HUES48 (cell line): ENCODE measurements at regions not wholly inside any gene's neighbourhood (a gene's known extent, or its start where the extent isn't known, plus 50 kb on each side); places are given as distances from the start of the nearest gene placed in this dataset.

Source experiments
- H3K27ac ChIP-seq: one replicate; pipeline ENCODE4 v1.7.0; 2013; ENCODE audit warnings: low read depth, low read length, inconsistent platforms
- H3K27me3 ChIP-seq: 2 replicates; pipeline ENCODE4 v1.6.1; 2013; ENCODE audit warnings: mild to moderate bottlenecking, low read length; ENCODE audit not compliant: control insufficient read depth, insufficient read depth
- H3K36me3 ChIP-seq: 2 replicates; pipeline ENCODE4 v1.6.1; 2013; ENCODE audit warnings: low read length; ENCODE audit not compliant: control insufficient read depth, insufficient read depth
- H3K4me1 ChIP-seq: 2 replicates; pipeline ENCODE4 v1.6.1; 2013; ENCODE audit warnings: mild to moderate bottlenecking, low read length; ENCODE audit not compliant: control insufficient read depth, insufficient read depth
- H3K4me3 ChIP-seq: 2 replicates; pipeline ENCODE4 v1.5.1; 2013; ENCODE audit warnings: mild to moderate bottlenecking, low read depth, low read length
- H3K9ac ChIP-seq: 2 replicates; pipeline ENCODE4 v1.6.1; 2013; ENCODE audit warnings: mild to moderate bottlenecking, low read depth, low read length, moderate library complexity
- H3K9me3 ChIP-seq: 2 replicates; pipeline ENCODE4 v1.6.1; 2013; ENCODE audit warnings: low read length; ENCODE audit not compliant: control insufficient read depth, insufficient read depth

DNA sequence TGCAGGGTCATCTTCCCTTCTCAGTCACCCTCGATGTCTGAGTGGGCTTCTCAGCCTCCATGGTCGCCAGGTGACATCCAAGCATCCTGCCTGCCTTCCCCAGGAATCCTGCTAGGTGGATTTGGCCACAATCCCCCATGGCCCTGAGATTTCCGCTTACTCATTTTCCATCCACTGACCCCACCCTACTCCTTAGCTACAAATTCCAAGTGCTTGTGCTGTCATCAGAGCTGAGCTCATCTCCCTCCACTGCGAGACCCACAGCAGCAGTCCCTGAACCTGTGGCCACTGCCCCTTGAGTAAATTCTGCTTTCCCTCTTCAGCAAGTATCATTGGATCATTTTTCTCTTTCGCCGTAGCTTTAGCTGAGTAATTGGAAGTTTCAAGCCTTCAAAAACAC lies 90.5 kb upstream of the ANKRD10 start:
- H3K9ac ChIP-seq: no peak overlapping the region

DNA sequence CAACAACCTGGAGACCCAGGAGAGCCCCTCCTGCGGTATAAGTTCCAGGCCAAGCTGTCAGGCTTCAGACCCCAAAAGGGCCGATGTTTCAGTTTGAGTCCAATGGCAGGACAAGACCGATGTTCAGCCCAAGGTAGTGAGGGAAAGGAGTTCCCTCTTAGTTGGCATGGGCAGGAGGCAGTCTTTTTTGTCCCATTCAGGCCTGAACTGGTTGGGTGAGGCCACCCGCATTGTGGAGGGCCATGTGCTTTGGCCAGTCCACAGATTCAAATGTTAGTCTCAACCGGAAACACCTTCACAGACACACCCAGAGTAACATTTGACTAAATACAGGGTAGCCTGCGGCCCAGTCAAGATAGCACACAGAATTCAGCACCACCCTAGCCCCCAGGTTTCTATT lies 89.6 kb upstream of the ANKRD10 start:
- no peaks in the 10 kb centered on the region for H3K9me3 ChIP-seq
- no peak overlapping the region for H3K9ac ChIP-seq
- H3K36me3 ChIP-seq: no peaks in the 10 kb centered on the region
- H3K27ac ChIP-seq: no peak overlapping the region
- peaks cover 4% of the 10 kb centered on the region; the same call in 1 of the 2 replicates for H3K4me1 ChIP-seq
- no peak overlapping the region for H3K4me3 ChIP-seq
- H3K27me3 ChIP-seq: peaks cover 8% of the 10 kb centered on the region; the same call in 1 of the 2 replicates

More for the DNA sequence above, 90.5 kb upstream of the ANKRD10 start:
- Histone ChIP-seq H3K27me3 (peaks cover 6% of the 10 kb centered on the region; the same call in 1 of the 2 replicates), H3K9me3 (no peaks in the 10 kb centered on the region), H3K4me3 (no peak overlapping the region), H3K4me1 (peaks cover 4% of the 10 kb centered on the region; the same call in 1 of the 2 replicates), H3K36me3 (no peaks in the 10 kb centered on the region), H3K27ac (no peak overlapping the region)

DNA sequence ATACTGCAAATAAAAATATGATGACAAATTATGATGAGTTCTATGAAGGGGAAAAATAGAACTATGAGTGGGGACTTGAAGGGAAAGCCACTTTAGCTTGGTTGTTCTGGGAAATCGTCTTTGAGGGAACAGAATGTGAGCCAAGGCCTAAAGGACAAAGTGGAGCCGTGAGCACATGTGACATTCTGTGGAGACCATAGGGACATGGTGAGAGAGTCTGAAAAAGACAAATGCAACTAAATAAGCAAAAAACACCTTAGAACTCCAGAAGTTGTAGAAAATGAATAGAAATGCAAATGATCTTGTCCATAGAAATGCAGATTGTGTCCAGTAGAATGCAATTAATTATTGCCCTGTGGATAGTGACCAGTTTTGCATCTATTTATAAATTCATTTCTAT lies 86.8 kb upstream of the ANKRD10 start:
- no peaks in the 10 kb centered on the region for H3K36me3 ChIP-seq
- H3K9me3 ChIP-seq: no peaks in the 10 kb centered on the region
- H3K27me3 ChIP-seq: peaks cover 8% of the 10 kb centered on the region; the same call in 1 of the 2 replicates
- no peak overlapping the region for H3K9ac ChIP-seq
- H3K4me1 ChIP-seq: no peaks in the 10 kb centered on the region; the same call in 1 of the 2 replicates
- no peak overlapping the region for H3K4me3 ChIP-seq
- H3K27ac ChIP-seq: no peak overlapping the region

DNA sequence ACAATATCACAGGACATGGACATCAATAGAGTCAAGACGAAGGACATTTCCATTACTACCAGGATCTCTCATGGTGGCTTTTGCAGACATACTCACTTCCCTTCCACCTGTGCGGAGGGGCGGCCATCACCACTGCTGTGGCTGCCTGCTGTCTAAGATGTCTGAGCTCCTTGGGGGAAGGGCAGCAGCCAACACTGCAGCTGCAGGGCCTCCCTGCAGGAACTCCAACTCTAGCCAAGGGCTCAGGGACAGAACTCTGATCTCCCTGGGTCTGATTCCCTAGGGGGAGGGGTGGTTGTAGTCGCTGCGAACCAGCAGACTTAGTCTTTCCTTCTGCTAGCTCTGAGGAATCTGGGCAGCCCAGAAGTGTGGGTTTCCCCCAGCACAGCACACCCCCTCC lies 78.9 kb upstream of the ANKRD10 start:
- no peaks in the 10 kb centered on the region for H3K36me3 ChIP-seq
- H3K4me3 ChIP-seq: no peak overlapping the region
- H3K9me3 ChIP-seq: no peaks in the 10 kb centered on the region
- H3K27ac ChIP-seq: peak overlapping the region; percentile 42
- no peaks in the 10 kb centered on the region for H3K27me3 ChIP-seq
- H3K4me1 ChIP-seq: peaks cover 6% of the 10 kb centered on the region; the same call in 1 of the 2 replicates
- no peak overlapping the region for H3K9ac ChIP-seq

DNA sequence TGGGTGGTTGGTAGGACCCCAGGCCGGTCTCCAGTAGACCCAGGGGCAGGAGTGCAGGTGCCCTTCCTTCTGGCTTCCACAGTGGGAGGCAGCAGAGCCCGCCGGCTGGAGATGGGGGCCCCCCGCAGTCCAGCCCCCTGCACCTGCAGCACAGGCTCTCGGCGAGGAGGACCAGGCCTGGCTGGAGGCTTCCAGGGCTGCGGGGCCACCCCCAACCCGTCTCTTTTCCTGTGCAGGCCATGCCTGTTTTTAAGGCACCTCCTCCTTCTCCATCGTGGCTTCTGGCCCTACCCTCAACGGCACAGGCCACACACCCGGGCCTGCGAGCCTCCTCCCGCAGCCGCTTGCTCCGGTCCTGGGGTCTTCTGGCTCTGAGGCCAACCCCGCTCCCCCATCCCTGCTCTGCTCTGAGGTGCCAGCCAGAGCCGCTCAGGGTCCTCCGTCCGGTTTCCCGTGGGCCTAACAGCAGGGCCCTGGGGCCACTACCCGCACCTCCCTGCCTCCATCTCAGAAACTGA lies 77.2 kb upstream of the ANKRD10 start:
- Histone ChIP-seq H3K36me3 (no peaks in the 10 kb centered on the region), H3K9me3 (no peaks in the 10 kb centered on the region), H3K4me1 (peaks cover 6% of the 10 kb centered on the region; the same call in 1 of the 2 replicates), H3K4me3 (no peak overlapping the region), H3K27me3 (no peaks in the 10 kb centered on the region), H3K27ac (no peak overlapping the region), H3K9ac (no peak overlapping the region)

DNA sequence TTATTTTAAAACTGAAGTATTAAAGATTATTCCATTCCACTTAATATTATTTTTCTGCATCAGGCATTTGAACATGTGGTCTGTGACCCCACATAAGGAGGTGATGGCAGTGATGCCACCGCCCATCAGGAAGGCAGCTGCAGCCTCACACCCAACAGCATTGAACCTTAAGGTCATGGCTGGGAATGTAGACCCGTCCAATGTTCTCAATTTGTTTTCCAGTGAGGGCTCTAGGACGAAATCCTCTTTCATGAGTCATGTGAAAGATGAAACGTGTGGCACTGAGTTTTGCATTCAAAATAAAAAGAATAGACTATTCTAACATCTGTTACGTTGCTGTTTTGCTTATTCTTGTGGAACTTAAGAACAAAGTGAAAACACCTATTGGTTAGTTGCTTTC lies 74.5 kb upstream of the ANKRD10 start:
- Histone ChIP-seq H3K27ac (no peak overlapping the region), H3K4me3 (no peak overlapping the region), H3K27me3 (no peaks in the 10 kb centered on the region), H3K9me3 (no peaks in the 10 kb centered on the region), H3K9ac (no peak overlapping the region), H3K4me1 (peaks cover 5% of the 10 kb centered on the region; the same call in 1 of the 2 replicates), H3K36me3 (no peaks in the 10 kb centered on the region)

DNA sequence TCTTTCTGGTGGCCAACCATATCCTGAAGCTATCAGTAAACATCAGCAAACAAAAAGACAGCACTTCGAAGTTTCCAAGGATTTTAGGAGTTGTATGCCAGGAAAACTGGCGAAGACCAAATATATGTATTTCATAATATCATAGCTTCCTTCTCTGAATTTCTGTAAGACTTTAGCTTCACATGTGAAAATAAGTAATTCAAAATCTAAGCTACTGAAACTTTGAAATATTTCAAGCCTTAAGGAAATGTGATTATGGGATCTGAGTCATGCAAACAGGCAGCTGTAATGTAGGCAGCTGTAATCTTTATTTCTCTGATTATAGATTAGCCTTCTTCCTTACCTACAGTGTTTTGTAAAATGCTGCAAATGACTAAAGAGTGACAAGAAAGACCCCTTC lies 70.7 kb upstream of the ANKRD10 start:
- Histone ChIP-seq H3K4me1 (no peaks in the 10 kb centered on the region), H3K27me3 (no peaks in the 10 kb centered on the region), H3K9ac (no peak overlapping the region), H3K9me3 (no peaks in the 10 kb centered on the region), H3K27ac (no peak overlapping the region), H3K36me3 (no peaks in the 10 kb centered on the region), H3K4me3 (no peak overlapping the region)

GRCh38 chr13:110984798-110985197 lies 69.9 kb upstream of the ANKRD10 start:
- H3K9ac ChIP-seq: no peak overlapping the region
- H3K9me3 ChIP-seq: no peaks in the 10 kb centered on the region
- no peak overlapping the region for H3K27ac ChIP-seq
- no peak overlapping the region for H3K4me3 ChIP-seq
- no peaks in the 10 kb centered on the region for H3K4me1 ChIP-seq
- no peaks in the 10 kb centered on the region for H3K27me3 ChIP-seq
- H3K36me3 ChIP-seq: no peaks in the 10 kb centered on the region

DNA sequence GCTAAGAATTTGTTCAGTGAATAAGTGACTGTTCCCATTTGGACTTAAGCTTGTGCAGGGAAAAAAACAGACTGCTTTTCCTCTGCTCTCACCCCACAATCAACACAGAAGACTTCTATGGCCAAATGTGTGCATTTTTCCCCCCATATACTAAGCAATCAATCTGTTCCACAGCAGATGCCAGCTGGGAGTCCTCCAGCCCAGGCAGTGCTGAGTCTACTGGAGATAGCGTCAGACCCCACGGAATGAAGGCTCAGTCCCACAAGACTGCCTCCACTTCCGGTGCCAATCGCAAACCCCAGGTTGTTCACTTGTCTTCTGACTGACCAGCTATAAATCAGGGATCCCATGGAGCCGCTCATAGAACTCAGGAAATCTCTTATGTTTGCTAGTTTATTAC lies 69.5 kb upstream of the ANKRD10 start:
- Histone ChIP-seq H3K4me1 (no peaks in the 10 kb centered on the region), H3K27ac (no peak overlapping the region), H3K9me3 (no peaks in the 10 kb centered on the region), H3K9ac (no peak overlapping the region), H3K36me3 (no peaks in the 10 kb centered on the region), H3K4me3 (no peak overlapping the region), H3K27me3 (no peaks in the 10 kb centered on the region)

DNA sequence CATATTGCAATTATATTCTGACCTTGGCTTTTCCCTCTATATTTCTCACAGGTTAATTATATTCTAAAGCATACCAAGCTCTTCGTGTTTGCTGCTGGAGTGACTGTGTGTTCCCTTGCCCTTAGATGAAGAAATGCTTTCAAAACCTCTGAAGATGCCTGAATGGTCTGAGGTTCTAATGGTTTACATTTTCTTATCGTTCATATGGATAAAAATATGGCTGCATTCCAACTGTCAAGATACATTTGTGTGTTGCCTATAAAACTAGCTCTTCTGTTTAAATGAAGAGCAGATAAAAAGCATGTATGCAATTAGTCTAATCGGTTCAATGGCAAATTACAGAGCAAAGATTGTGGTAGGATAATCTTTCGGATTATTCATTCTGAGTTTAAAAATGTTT lies 68.4 kb upstream of the ANKRD10 start:
- Histone ChIP-seq H3K9ac (no peak overlapping the region), H3K36me3 (no peaks in the 10 kb centered on the region), H3K9me3 (no peaks in the 10 kb centered on the region), H3K4me3 (no peak overlapping the region), H3K4me1 (no peaks in the 10 kb centered on the region), H3K27ac (no peak overlapping the region), H3K27me3 (no peaks in the 10 kb centered on the region)

DNA sequence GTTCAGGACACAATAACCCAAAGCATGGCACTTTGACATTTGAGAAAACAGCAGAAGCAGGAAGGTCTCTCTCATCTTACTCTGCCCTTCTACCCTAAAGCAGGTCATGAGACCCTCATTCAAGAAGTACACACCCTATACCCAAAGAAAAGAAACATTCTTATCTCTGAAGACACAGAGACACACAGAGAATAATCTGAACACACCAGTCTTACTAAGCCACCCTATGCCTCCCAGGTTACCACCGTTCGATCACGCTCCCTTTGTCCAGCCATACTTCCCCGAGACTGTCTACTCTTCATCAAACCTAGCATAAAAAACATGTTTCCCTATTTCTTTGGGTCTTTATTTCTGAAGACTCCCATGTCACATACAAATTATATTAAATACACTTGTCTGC lies 66.5 kb upstream of the ANKRD10 start:
- Histone ChIP-seq H3K4me3 (no peak overlapping the region), H3K36me3 (no peaks in the 10 kb centered on the region), H3K9me3 (no peaks in the 10 kb centered on the region), H3K27ac (no peak overlapping the region), H3K27me3 (no peaks in the 10 kb centered on the region), H3K4me1 (no peaks in the 10 kb centered on the region), H3K9ac (no peak overlapping the region)
